ENCODE measurements at regions not wholly inside any gene's neighbourhood (a gene's known extent, or its start where the extent isn't known, plus 50 kb on each side); places are given as distances from the start of the nearest gene placed in this dataset.

GRCh38 chr18:78241535-78242253 lies 737.9 kb upstream of the SALL3 start:
- H3K27me3 Mint-ChIP-seq (ENCODE audit: low read depth, poor library complexity) = peaks cover 9% of the 10 kb centered on the region
- no peaks in the 10 kb centered on the region for H3K36me3 Mint-ChIP-seq (ENCODE audit: low read depth)
- peaks cover 9% of the 10 kb centered on the region for H3K9me3 Mint-ChIP-seq
- DNase-seq = no peak
- H3K4me1 Mint-ChIP-seq = peaks cover 72% of the 10 kb centered on the region
- TF ChIP-seq CTCF (IDR thresholded peaks at IDR 0.05) = no peak
- no peak overlapping the region for H3K27ac Mint-ChIP-seq
- H3K4me3 Mint-ChIP-seq = peak overlapping the region; percentile 4

GRCh38 chr18:78242254-78242643 lies 737.4 kb upstream of the SALL3 start:
- Mint-ChIP-seq H3K9me3 (peaks cover 9% of the 10 kb centered on the region), H3K4me1 (peaks cover 78% of the 10 kb centered on the region), H3K4me3 (no peak overlapping the region), H3K27me3 (ENCODE audit: low read depth, poor library complexity) (peaks cover 11% of the 10 kb centered on the region), H3K36me3 (ENCODE audit: low read depth) (no peaks in the 10 kb centered on the region), H3K27ac (no peak overlapping the region)
- no peak for DNase-seq
- TF ChIP-seq CTCF (IDR thresholded peaks at IDR 0.05) = no peak

- Mint-ChIP-seq H3K36me3 (ENCODE audit: low read depth) (no peaks in the 10 kb centered on the region), H3K27me3 (ENCODE audit: low read depth, poor library complexity) (peaks cover 11% of the 10 kb centered on the region), H3K4me3 (peak overlapping the region; percentile 4), H3K27ac (peak overlapping the region; percentile 44), H3K9me3 (peaks cover 8% of the 10 kb centered on the region), H3K4me1 (peaks cover 82% of the 10 kb centered on the region)
- no peak for DNase-seq
- no peak for TF ChIP-seq CTCF (IDR thresholded peaks at IDR 0.05)
Measured at GRCh38 chr18:78242806-78243205, 736.8 kb upstream of the SALL3 start.

- Mint-ChIP-seq H3K4me3 (peak overlapping the region; percentile 9), H3K36me3 (ENCODE audit: low read depth) (no peaks in the 10 kb centered on the region), H3K9me3 (no peaks in the 10 kb centered on the region), H3K27me3 (ENCODE audit: low read depth, poor library complexity) (peaks cover 6% of the 10 kb centered on the region), H3K27ac (no peak overlapping the region), H3K4me1 (peaks cover 78% of the 10 kb centered on the region)
- no peak for TF ChIP-seq CTCF (IDR thresholded peaks at IDR 0.05)
- no peak for DNase-seq
Measured at GRCh38 chr18:78244779-78245178, 734.8 kb upstream of the SALL3 start.

- Mint-ChIP-seq H3K27me3 (ENCODE audit: low read depth, poor library complexity) (peaks cover 6% of the 10 kb centered on the region), H3K4me1 (peaks cover 71% of the 10 kb centered on the region), H3K36me3 (ENCODE audit: low read depth) (no peaks in the 10 kb centered on the region), H3K4me3 (no peak overlapping the region), H3K27ac (peak overlapping the region; percentile 27), H3K9me3 (no peaks in the 10 kb centered on the region)
- TF ChIP-seq CTCF (IDR thresholded peaks at IDR 0.05) = no peak
- DNase-seq = no peak
Measured at GRCh38 chr18:78245451-78245850, 734.2 kb upstream of the SALL3 start.

GRCh38 chr18:78246050-78246449 lies 733.6 kb upstream of the SALL3 start:
- Mint-ChIP-seq H3K27me3 (ENCODE audit: low read depth, poor library complexity) (peaks cover 6% of the 10 kb centered on the region), H3K9me3 (no peaks in the 10 kb centered on the region), H3K36me3 (ENCODE audit: low read depth) (no peaks in the 10 kb centered on the region), H3K4me1 (peaks cover 65% of the 10 kb centered on the region), H3K4me3 (no peak overlapping the region), H3K27ac (peak overlapping the region; percentile 18)
- no peak for TF ChIP-seq CTCF (IDR thresholded peaks at IDR 0.05)
- DNase-seq = no peak
